NCI-H2196 treated with DMSO at 0.1 percent for 48 hours (cell line): ENCODE measurements at regions not wholly inside any gene's neighbourhood (a gene's known extent, or its start where the extent isn't known, plus 50 kb on each side); places are given as distances from the start of the nearest gene placed in this dataset.

Experiments
- DNase-seq: peaks from one replicate; lab custom pipeline; 2025; ENCODE audit not compliant: unreplicated experiment; lab: John Stamatoyannopoulos, UW

DNA sequence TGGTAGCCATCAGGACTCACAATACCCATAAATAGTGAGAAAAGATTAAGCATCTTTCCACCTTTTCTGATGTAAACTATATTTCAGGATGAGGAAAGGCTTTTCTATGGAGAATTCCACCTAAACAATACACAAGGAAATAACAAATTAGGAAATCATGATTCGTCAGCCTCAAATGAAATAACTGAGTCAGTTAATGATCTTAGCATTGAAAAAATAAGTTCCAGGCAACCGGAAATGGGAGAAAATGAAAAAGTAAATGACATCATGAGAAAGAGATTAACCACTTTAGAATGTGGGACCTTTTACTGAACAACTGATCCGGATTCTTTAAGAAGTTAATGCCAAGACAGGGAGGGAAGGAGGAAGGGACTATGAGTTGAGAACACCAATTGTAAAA, 742.3 kb downstream of the TNS3 start:
- DNase-seq, result no peak

- no peak for DNase-seq
Observed at GRCh38 chr7:46838463-46838862, 743.4 kb downstream of the TNS3 start.

DNA sequence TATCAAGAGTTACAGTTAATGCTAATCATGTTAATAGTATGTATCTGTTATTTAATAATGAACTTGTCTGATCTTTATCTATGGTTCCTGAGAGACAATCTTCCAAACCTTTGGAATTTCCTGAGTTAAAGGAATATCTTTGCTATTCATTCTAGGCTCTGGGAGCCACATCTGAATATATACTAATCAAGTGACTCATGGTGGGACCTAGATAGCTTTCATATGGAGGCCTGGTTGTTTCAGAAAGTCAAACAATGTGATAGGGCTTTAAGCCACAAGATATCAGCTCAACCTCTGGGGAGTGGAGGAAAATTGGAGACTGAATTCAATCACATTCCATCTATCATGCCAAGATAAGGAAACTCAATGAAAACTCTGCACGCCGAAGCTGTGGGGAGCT, 746.4 kb downstream of the TNS3 start:
- DNase-seq, result no peak

DNA sequence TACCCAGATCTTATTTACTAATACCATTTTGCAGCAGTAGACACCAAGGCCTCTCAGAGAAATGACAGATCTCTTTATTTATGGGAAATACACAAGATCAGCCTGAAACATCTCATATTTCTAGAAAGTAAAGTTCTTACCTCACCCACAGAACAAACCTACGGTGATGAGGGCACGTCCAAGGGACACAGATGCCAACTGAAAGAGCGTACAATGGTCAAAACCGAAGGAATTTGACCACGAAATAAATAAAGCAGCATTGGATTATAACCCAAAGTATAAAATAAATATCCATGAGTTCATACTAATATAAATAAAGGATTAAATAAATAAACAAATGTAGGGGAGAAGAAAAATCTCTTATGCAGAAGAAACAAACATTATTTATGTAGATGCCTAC, 747.0 kb downstream of the TNS3 start:
- no peak for DNase-seq

- no peak for DNase-seq
Observed at GRCh38 chr7:46833197-46833596, 748.7 kb downstream of the TNS3 start.

DNA sequence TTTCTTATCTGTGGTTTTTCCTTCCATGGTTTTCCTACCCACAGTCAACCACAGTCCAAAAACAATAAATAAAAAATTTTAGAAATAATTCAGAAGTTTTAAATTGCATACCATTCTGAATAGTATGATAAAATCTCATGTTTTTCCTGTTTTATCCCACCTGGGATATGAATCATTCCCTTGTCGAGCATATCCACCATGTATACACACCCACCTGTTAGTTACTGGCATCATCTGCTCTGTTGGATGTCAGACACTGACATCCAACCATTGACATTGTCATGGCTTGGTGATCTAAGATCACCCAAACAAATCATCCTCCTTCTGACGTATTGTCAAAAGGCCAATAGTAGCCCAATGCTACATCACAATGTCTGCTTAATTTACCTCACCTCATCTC, 749.8 kb downstream of the TNS3 start:
- no peak for DNase-seq

- DNase-seq, result no peak
Observed at GRCh38 chr7:46819819-46820218, 762.1 kb downstream of the TNS3 start.

DNA sequence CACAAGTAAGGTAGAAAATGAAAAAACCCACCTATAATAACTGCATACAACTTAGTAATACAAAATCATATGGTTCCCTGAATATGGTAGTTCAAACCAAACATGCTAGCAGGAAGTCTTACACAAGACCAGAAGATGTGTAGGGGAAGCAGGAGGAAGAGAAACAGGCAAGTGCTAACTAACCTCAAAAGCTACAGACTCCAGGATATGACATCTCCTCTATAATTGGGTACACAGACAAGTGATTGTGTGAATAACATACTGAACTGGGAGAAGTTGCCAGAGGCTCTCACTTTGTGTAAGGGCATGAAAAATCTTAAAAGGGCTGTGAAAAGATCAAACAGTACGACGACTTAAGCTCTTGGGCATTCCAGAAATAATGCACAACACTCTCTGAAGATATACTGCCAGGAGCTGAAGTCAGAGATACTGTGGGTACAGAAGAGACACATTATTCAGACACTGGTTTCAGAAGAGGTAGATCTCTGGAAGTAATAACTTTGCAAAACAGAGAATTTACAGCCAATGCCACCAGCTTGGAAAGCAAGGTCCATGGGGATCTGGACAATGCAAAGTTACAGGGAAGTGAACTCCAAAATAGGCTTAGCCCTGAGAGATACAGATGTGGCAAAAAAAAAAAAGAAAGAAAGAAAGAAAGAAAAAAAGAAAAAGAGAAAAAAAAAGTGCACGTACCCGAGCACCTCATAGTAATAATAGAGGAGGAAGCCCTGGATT, 767.2 kb downstream of the TNS3 start:
- no peak for DNase-seq

DNA sequence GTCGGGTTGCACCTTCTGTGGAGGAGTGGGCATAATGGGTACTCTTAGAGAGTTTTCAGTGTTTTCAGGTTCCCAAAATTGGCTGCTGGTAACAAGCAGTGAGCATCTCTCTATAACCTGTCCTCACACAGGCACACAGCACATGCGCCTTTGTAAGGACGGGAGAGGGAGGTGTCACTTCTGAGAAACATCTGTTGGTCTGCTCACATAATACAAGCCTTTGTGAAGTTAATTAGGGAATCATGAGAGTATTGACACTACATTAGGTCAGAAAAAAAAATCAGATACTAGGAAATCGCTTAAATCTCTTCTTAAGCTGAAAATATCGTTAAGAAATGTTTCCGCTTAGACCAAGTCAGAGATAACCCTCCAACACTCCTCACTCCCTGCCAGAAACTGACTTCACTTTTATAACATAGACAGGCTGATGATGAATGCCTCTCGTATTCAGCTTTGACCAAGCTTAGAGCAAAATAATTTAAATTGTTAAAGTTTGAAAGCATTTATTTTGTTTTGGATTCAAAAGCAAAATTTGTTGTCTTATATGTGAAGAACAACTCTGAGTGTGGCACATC, 769.7 kb downstream of the TNS3 start:
- no peak for DNase-seq

DNA sequence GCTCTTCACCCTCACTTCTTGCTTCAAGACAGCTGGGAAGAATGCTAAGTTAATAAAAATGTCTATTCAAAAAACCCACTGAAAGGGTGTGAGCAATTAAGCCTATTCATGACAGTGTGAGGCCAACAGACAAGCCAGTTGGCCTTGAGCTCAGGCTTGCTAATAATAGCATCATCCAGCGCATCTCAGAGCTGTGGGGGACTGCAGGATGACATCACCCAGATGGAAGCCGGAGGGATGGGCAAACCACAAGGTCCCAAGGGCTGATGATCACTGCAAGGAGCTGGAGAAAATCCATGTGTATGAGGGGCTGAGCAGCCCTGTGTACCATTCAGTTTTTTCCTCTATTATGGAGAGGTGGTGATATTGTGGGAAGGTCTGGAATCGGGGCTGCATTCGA, 770.4 kb downstream of the TNS3 start:
- no peak for DNase-seq

DNA sequence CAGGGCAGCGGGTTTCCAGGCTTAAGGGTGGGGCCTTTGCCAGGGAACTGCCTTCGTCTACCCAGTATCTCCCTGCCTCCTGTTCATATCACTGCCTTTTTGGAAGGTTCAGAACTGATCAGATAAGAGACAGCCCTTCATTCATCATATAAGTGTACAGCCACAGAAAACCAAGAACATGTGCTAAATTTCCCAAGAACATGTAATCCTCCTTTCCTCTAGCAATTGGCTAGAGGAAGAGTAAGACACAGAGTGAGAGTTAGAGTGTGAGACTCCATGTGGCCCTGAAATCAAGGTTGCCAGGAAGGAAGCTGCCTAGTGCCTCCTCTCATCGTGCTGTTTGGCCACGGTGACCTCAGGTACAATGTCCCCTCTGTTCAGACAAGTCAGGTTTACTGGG, 770.9 kb downstream of the TNS3 start:
- no peak for DNase-seq

- DNase-seq, result no peak
Observed at GRCh38 chr7:46809886-46810285, 772.0 kb downstream of the TNS3 start.

DNA sequence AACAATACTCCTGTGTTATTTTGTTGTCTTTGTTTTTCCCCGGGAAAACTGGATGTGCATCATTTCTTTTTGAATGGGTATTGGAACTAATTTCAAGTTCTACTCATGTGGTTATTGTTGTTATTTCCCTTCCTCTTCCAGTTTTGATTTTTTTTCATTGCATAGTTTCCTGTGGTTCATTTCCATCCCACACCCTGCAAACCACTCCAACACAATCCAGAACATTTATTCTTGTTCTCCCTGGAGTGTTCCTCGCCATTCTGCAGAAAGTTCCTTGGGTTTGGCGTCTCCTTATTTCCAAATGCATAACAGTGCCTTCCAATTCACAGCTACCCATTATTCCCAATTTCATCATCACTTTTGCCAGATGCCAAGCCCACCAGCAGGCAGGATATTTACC, 775.1 kb downstream of the TNS3 start:
- no peak for DNase-seq

DNA sequence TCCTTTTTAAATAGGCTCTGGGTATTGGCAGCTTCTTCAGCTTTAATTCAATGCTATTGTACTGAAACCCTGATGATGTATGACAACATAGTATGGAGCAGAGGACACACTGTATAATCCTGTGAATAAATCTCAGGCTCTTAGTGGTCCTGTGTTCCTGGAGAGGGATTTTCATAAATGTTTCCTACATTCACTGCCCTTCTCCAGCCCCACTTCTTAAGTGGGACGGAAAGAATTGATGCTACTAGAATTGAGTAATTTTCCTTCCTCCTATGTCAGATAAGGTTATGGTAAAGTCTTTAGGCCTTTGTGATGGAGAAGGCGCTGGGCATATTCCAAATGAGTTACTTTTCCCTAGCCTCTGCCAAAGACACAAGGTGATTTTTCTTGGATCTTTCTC, 779.4 kb downstream of the TNS3 start:
- no peak for DNase-seq

- no peak for DNase-seq
Observed at GRCh38 chr7:46791188-46791587, 790.7 kb downstream of the TNS3 start.

DNA sequence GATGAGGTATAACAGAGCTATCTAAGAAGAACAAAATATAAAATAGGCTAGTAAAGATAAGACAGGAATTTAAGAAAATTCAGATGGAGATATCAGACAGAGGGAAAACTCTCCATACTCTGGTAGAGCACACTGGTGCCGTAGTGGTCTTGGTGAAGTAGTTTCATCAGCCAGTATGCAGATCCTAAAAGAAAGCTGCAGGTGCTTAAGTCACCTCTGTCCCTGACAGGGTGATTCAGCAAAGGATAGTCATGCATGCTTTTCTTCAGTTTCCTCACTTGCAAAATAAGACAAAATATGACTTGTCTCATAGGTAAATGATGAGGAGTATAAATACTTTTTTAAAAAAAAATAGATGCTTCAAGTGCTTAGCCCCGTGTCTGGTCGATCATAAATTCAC, 794.9 kb downstream of the TNS3 start:
- no peak for DNase-seq

- DNase-seq, result no peak
Observed at GRCh38 chr7:46786221-46786954, 795.5 kb downstream of the TNS3 start.

DNA sequence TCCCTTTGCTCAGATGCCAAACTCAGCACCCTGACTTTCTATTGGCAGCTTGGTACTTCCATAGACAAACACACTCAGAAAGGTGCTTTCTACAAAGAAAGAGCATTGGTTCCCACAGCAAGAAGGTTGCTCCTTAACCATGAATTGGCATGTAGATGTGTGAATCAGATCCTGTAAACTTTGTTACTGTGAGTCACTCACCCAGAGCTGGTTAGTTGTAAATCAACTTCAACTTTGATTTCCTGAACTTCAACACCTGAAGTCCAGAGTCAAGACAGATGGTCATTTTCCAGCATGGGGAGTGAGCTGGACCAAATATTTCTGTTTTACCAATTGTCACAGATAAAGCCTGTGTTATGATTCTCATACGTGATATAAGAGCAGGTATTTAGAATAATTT, 797.2 kb downstream of the TNS3 start:
- DNase-seq, result no peak

GRCh38 chr7:46781901-46782439, 799.9 kb downstream of the TNS3 start:
- no peak for DNase-seq

- no peak for DNase-seq
Observed at GRCh38 chr7:46776790-46777189, 805.1 kb downstream of the TNS3 start.

DNA sequence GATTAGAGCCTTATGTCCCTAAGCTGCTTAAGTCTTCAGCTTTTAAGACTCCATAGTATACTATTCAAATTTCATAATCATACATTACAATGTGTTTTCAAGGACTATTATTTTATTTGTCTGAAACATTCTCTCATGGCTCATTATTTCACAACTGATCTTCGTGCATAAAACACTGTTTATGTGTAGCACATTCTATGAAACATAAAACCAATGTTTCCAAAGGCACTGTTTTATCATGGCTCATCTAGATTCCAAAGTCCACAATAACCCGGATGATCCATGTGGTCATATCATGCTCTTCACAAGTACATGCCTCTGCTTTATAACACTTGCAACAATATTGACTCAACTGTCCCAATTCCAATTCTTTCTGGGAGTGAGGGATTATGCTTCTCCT, 806.1 kb downstream of the TNS3 start:
- no peak for DNase-seq

GRCh38 chr7:46775020-46775419, 806.9 kb downstream of the TNS3 start:
- no peak for DNase-seq
